GM12873 (cell line): ENCODE measurements at regions not wholly inside any gene's neighbourhood (a gene's known extent, or its start where the extent isn't known, plus 50 kb on each side); places are given as distances from the start of the nearest gene placed in this dataset.

Experiments
- CTCF ChIP-seq: IDR thresholded peaks from 2 replicates; pipeline ENCODE4 v1.5.1; 2012; ENCODE audit warnings: low read depth, mild to moderate bottlenecking, moderate library complexity, low read length, control low read depth; ENCODE audit not compliant: insufficient read depth; ENCODE audit errors: missing control alignments

GRCh38 chr12:125999628-126000027 lies 934.4 kb downstream of the AACS start:
- no peak for TF ChIP-seq CTCF

GRCh38 chr12:126019385-126019784 lies 954.1 kb downstream of the AACS start:
- no peak for TF ChIP-seq CTCF

GRCh38 chr12:126021675-126022074 lies 956.4 kb downstream of the AACS start:
- no peak for TF ChIP-seq CTCF

GRCh38 chr12:126027825-126028224 lies 962.6 kb downstream of the AACS start:
- TF ChIP-seq CTCF = no peak

GRCh38 chr12:126030573-126030972 lies 965.3 kb downstream of the AACS start:
- TF ChIP-seq CTCF = no peak

GRCh38 chr12:126033751-126034150 lies 968.5 kb downstream of the AACS start:
- no peak for TF ChIP-seq CTCF

- TF ChIP-seq CTCF = no peak
Measured at GRCh38 chr12:126036348-126036747, 971.1 kb downstream of the AACS start.

- TF ChIP-seq CTCF = no peak
Measured at GRCh38 chr12:126038434-126038833, 973.2 kb downstream of the AACS start.
